ENCODE measurements at regions not wholly inside any gene's neighbourhood (a gene's known extent, or its start where the extent isn't known, plus 50 kb on each side); places are given as distances from the start of the nearest gene placed in this dataset.

- DNase-seq (ENCODE audit: low read depth in 1 of 2, low spot score in 1 of 2) = no peak
- H3K4me3 ChIP-seq (replicated peaks; ENCODE audit: insufficient read depth, low read length) = no peak overlapping the region
- TF ChIP-seq CTCF (IDR thresholded peaks at IDR 0.05; ENCODE audit: insufficient read depth, low read length) (no peak), SPI1 (IDR thresholded peaks at IDR 0.05; ENCODE audit: borderline replicate concordance, low read depth) (no peak), GABPA (IDR thresholded peaks at IDR 0.05; ENCODE audit: low read depth) (no peak), POLR2AphosphoS5 (IDR thresholded peaks at IDR 0.05; ENCODE audit: low read depth) (no peak), REST (IDR thresholded peaks at IDR 0.05; ENCODE audit: insufficient replicate concordance, low read depth) (no peak)
- no peaks in the 10 kb centered on the region for H3K27me3 ChIP-seq (ENCODE audit: insufficient read depth, poor library complexity, severe bottlenecking)
- no peak overlapping the region for H3K27ac ChIP-seq (replicated peaks)
Measured at GRCh38 chr14:51321036-51321435, 81.0 kb downstream of the TMX1 start.

- no peak overlapping the region for H3K4me3 ChIP-seq (replicated peaks; ENCODE audit: insufficient read depth, low read length)
- TF ChIP-seq CTCF (IDR thresholded peaks at IDR 0.05; ENCODE audit: insufficient read depth, low read length) = no peak
- TF ChIP-seq REST (IDR thresholded peaks at IDR 0.05; ENCODE audit: insufficient replicate concordance, low read depth) = no peak
- no peak for TF ChIP-seq POLR2AphosphoS5 (IDR thresholded peaks at IDR 0.05; ENCODE audit: low read depth)
- no peak for TF ChIP-seq GABPA (IDR thresholded peaks at IDR 0.05; ENCODE audit: low read depth)
- TF ChIP-seq SPI1 (IDR thresholded peaks at IDR 0.05; ENCODE audit: borderline replicate concordance, low read depth) = no peak
- peaks cover 3% of the 10 kb centered on the region for H3K27me3 ChIP-seq (ENCODE audit: insufficient read depth, poor library complexity, severe bottlenecking)
- no peak overlapping the region for H3K27ac ChIP-seq (replicated peaks)
- DNase-seq (ENCODE audit: low read depth in 1 of 2, low spot score in 1 of 2) = no peak
Measured at GRCh38 chr14:51323492-51323891, 83.4 kb downstream of the TMX1 start.

- Histone ChIP-seq H3K27me3 (ENCODE audit: insufficient read depth, poor library complexity, severe bottlenecking) (peaks cover 3% of the 10 kb centered on the region), H3K4me3 (replicated peaks; ENCODE audit: insufficient read depth, low read length) (no peak overlapping the region), H3K27ac (replicated peaks) (no peak overlapping the region)
- TF ChIP-seq SPI1 (IDR thresholded peaks at IDR 0.05; ENCODE audit: borderline replicate concordance, low read depth) = no peak
- TF ChIP-seq POLR2AphosphoS5 (IDR thresholded peaks at IDR 0.05; ENCODE audit: low read depth) = no peak
- TF ChIP-seq GABPA (IDR thresholded peaks at IDR 0.05; ENCODE audit: low read depth) = no peak
- DNase-seq (ENCODE audit: low read depth in 1 of 2, low spot score in 1 of 2) = no peak
Measured at GRCh38 chr14:51327376-51327775, 87.3 kb downstream of the TMX1 start.

GRCh38 chr14:51328064-51328771 is 88.2 kb downstream of the TMX1 start:
- peaks cover 3% of the 10 kb centered on the region for H3K27me3 ChIP-seq (ENCODE audit: insufficient read depth, poor library complexity, severe bottlenecking)
- no peak overlapping the region for H3K4me3 ChIP-seq (replicated peaks; ENCODE audit: insufficient read depth, low read length)
- no peak for DNase-seq (ENCODE audit: low read depth in 1 of 2, low spot score in 1 of 2)
- no peak overlapping the region for H3K27ac ChIP-seq (replicated peaks)
- no peak for TF ChIP-seq REST (IDR thresholded peaks at IDR 0.05; ENCODE audit: insufficient replicate concordance, low read depth)
- TF ChIP-seq GABPA (IDR thresholded peaks at IDR 0.05; ENCODE audit: low read depth) = no peak
- TF ChIP-seq POLR2AphosphoS5 (IDR thresholded peaks at IDR 0.05; ENCODE audit: low read depth) = no peak
- TF ChIP-seq CTCF (IDR thresholded peaks at IDR 0.05; ENCODE audit: insufficient read depth, low read length) = no peak
- TF ChIP-seq SPI1 (IDR thresholded peaks at IDR 0.05; ENCODE audit: borderline replicate concordance, low read depth) = no peak
